HEK293 (cell line): ENCODE measurements at regions not wholly inside any gene's neighbourhood (a gene's known extent, or its start where the extent isn't known, plus 50 kb on each side); places are given as distances from the start of the nearest gene placed in this dataset.

ENCODE experiments used
- CTCF ChIA-PET: fragments of 350-600 bp; formaldehyde crosslinking; extraction: SDS; loops from one replicate; lab custom pipeline; 2021; ENCODE audit warnings: antibody characterized with exemption; lab: Yijun Ruan, JAX
- POLR2A ChIA-PET: fragments of 300-600 bp; formaldehyde crosslinking; extraction: SDS; loops from one replicate; lab custom pipeline; 2020; ENCODE audit warnings: antibody characterized with exemption, inconsistent platforms; lab: Yijun Ruan, JAX
- H3K27ac ChIP-seq: fragments of 200-500 bp; sonication (Bioruptor generic); 2 replicates; pipeline ENCODE4 v1.5.1; 2014; ENCODE audit warnings: low read depth, low read length, control low read depth, inconsistent platforms; ENCODE audit errors: extremely low read depth
- H3K36me3 ChIP-seq, 2 experiments: fragments of 200-500 bp in 1 of 2; sonication (Bioruptor generic) in 1 of 2; 1 replicate in 1 of 2; 2 replicates in 1 of 2; pipeline ENCODE4 v1.5.1; 2014 to 2017; ENCODE audit warnings: inconsistent platforms in 2 of 2, low read length in 2 of 2; ENCODE audit not compliant: control insufficient read depth in 2 of 2, insufficient read depth in 1 of 2
- H3K4me1 ChIP-seq: fragments of 200-500 bp; sonication (Bioruptor generic); 2 replicates; pipeline ENCODE4 v1.5.1; 2014; ENCODE audit warnings: mild to moderate bottlenecking, low read length, inconsistent platforms; ENCODE audit not compliant: control insufficient read depth, insufficient read depth
- H3K4me3 ChIP-seq: 2 replicates; pipeline ENCODE4 v1.5.1; 2011; ENCODE audit warnings: low read depth, mild to moderate bottlenecking, control low read depth, low read length, moderate library complexity
- H3K9me3 ChIP-seq: fragments of 200-500 bp; sonication (Bioruptor generic); 2 replicates; pipeline ENCODE4 v1.5.1; 2014; ENCODE audit warnings: low read depth, low read length, inconsistent platforms; ENCODE audit not compliant: control insufficient read depth, insufficient read depth
- GLIS1 ChIP-seq: fragments of 450-650 bp; formaldehyde crosslinking; IDR thresholded peaks from 2 replicates; pipeline ENCODE4 v1.5.1; 2016; ENCODE audit warnings: missing biosample characterization, missing genetic modification characterization
- HOXA7 ChIP-seq: sonication (generic); formaldehyde crosslinking; IDR thresholded peaks from 2 replicates; pipeline ENCODE4 v1.8.1; 2022; ENCODE audit warnings: missing genetic modification reagents, borderline replicate concordance
- KLF8 ChIP-seq: fragments of 450-650 bp; formaldehyde crosslinking; IDR thresholded peaks from 2 replicates; pipeline ENCODE4 v1.5.1; 2016; ENCODE audit warnings: missing biosample characterization, missing genetic modification characterization
- PRDM4 ChIP-seq: fragments of 450-650 bp; formaldehyde crosslinking; IDR thresholded peaks from 2 replicates; pipeline ENCODE4 v1.5.1; 2017; ENCODE audit warnings: missing biosample characterization, missing genetic modification characterization
- RBAK ChIP-seq: fragments of 450-650 bp; formaldehyde crosslinking; IDR thresholded peaks from 2 replicates; pipeline ENCODE4 v1.5.1; 2016; ENCODE audit warnings: missing biosample characterization, missing genetic modification characterization
- SP2 ChIP-seq: fragments of 450-650 bp; formaldehyde crosslinking; IDR thresholded peaks from 2 replicates; pipeline ENCODE4 v1.5.1; 2016; ENCODE audit warnings: missing biosample characterization, missing genetic modification characterization
- SP3 ChIP-seq: fragments of 450-650 bp; formaldehyde crosslinking; IDR thresholded peaks from 2 replicates; pipeline ENCODE4 v1.5.1; 2016; ENCODE audit warnings: missing biosample characterization, missing genetic modification characterization
- SP7 ChIP-seq: fragments of 450-650 bp; formaldehyde crosslinking; IDR thresholded peaks from 2 replicates; pipeline ENCODE4 v1.5.1; 2016; ENCODE audit warnings: missing biosample characterization, missing genetic modification characterization
- ZBTB11 ChIP-seq: fragments of 450-650 bp; formaldehyde crosslinking; conservative IDR thresholded peaks from 2 replicates; pipeline ENCODE4 v1.5.1; 2016; ENCODE audit warnings: low read depth, missing biosample characterization, missing genetic modification characterization
- ZBTB48 ChIP-seq: fragments of 450-650 bp; formaldehyde crosslinking; IDR thresholded peaks from 2 replicates; pipeline ENCODE4 v1.5.1; 2016; ENCODE audit warnings: missing biosample characterization, missing genetic modification characterization
- ZNF148 ChIP-seq: fragments of 450-650 bp; formaldehyde crosslinking; IDR thresholded peaks from 2 replicates; pipeline ENCODE4 v1.5.0; 2017; ENCODE audit warnings: missing biosample characterization, missing genetic modification characterization, borderline replicate concordance
- ZNF184 ChIP-seq: fragments of 450-650 bp; IDR thresholded peaks from 2 replicates; pipeline ENCODE4 v1.5.1; 2018; ENCODE audit warnings: missing biosample characterization, mild to moderate bottlenecking, missing genetic modification characterization
- ZNF2 ChIP-seq: fragments of 450-650 bp; formaldehyde crosslinking; IDR thresholded peaks from 2 replicates; pipeline ENCODE4 v1.5.1; 2016; ENCODE audit warnings: missing biosample characterization, missing genetic modification characterization
- ZNF26 ChIP-seq: fragments of 450-650 bp; formaldehyde crosslinking; IDR thresholded peaks from 2 replicates; pipeline ENCODE4 v1.5.1; 2016; ENCODE audit warnings: missing biosample characterization, missing genetic modification characterization
- ZNF274 ChIP-seq, 2 experiments: fragments of 200-500 bp in 1 of 2; fragments of 450-650 bp in 1 of 2; sonication (Bioruptor generic) in 1 of 2; formaldehyde crosslinking in 1 of 2; IDR thresholded peaks; 2 replicates each; pipeline versions ENCODE4 v1.5.1 to v1.6.1; 2014 to 2016; ENCODE audit warnings: borderline replicate concordance in 1 of 2, inconsistent platforms in 1 of 2, low read length in 1 of 2, missing biosample characterization in 1 of 2, missing genetic modification characterization in 1 of 2
- ZNF341 ChIP-seq: fragments of 450-650 bp; formaldehyde crosslinking; IDR thresholded peaks from 2 replicates; pipeline ENCODE4; 2016; ENCODE audit warnings: low read depth, missing biosample characterization, missing genetic modification characterization
- ZNF350 ChIP-seq: fragments of 450-650 bp; formaldehyde crosslinking; IDR thresholded peaks from 2 replicates; pipeline ENCODE4 v1.5.0; 2017; ENCODE audit warnings: missing biosample characterization, mild to moderate bottlenecking, missing genetic modification characterization
- ZNF354C ChIP-seq: fragments of 450-650 bp; formaldehyde crosslinking; IDR thresholded peaks from 2 replicates; pipeline ENCODE4 v1.5.1; 2016; ENCODE audit warnings: missing biosample characterization, missing genetic modification characterization, low read depth, borderline replicate concordance
- ZNF37A ChIP-seq: fragments of 450-650 bp; IDR thresholded peaks from 2 replicates; pipeline ENCODE4 v1.5.1; 2018; ENCODE audit warnings: missing biosample characterization, missing genetic modification characterization
- ZNF48 ChIP-seq: fragments of 450-650 bp; formaldehyde crosslinking; IDR thresholded peaks from 2 replicates; pipeline ENCODE4 v1.5.1; 2016; ENCODE audit warnings: missing biosample characterization, missing genetic modification characterization
- ZNF555 ChIP-seq: fragments of 450-650 bp; formaldehyde crosslinking; conservative IDR thresholded peaks from 2 replicates; pipeline ENCODE4 v1.5.1; 2017; ENCODE audit warnings: missing biosample characterization, mild to moderate bottlenecking, missing genetic modification characterization, inconsistent platforms
- ZNF560 ChIP-seq: fragments of 450-650 bp; formaldehyde crosslinking; IDR thresholded peaks from 2 replicates; pipeline ENCODE4 v1.5.1; 2017; ENCODE audit warnings: missing biosample characterization, missing genetic modification characterization, borderline replicate concordance
- ZNF571 ChIP-seq: fragments of 450-650 bp; formaldehyde crosslinking; IDR thresholded peaks from 2 replicates; pipeline ENCODE4 v1.5.0; 2017; ENCODE audit warnings: missing biosample characterization, missing genetic modification characterization
- ZNF596 ChIP-seq: fragments of 450-650 bp; IDR thresholded peaks from 2 replicates; pipeline ENCODE4 v1.5.0; 2018; ENCODE audit warnings: missing biosample characterization, mild to moderate bottlenecking, missing genetic modification characterization, moderate library complexity
- ZNF76 ChIP-seq: fragments of 450-650 bp; formaldehyde crosslinking; IDR thresholded peaks from 2 replicates; pipeline ENCODE4; 2016; ENCODE audit warnings: low read depth, missing biosample characterization, missing genetic modification characterization, borderline replicate concordance
- ZNF830 ChIP-seq: fragments of 450-650 bp; IDR thresholded peaks from 2 replicates; pipeline ENCODE4 v1.5.0; 2018; ENCODE audit warnings: missing biosample characterization, missing genetic modification characterization, low read depth, mild to moderate bottlenecking, moderate library complexity
- ZSCAN23 ChIP-seq: fragments of 450-650 bp; formaldehyde crosslinking; IDR thresholded peaks from 2 replicates; pipeline ENCODE4 v1.5.1; 2016; ENCODE audit warnings: missing biosample characterization, missing genetic modification characterization

GRCh38 chr1:218783916-218784315, 389.8 kb upstream of the LYPLAL1 start (continued):
- TF ChIP-seq ZNF76 (tag by site-specific recombination) (no peak), ZNF571 (tag by site-specific recombination) (no peak)

GRCh38 chr1:218785928-218786327, 387.8 kb upstream of the LYPLAL1 start:
- no peaks in the 10 kb centered on the region for H3K36me3 ChIP-seq
- no peak for TF ChIP-seq ZNF2
- no peak for TF ChIP-seq ZNF830
- no peak for TF ChIP-seq ZBTB11
- TF ChIP-seq ZNF274 (IDR thresholded peaks at IDR 0.05; ENCODE audit: low read length), result no peak
- TF ChIP-seq ZNF274 (tag by site-specific recombination; IDR thresholded peaks at IDR 0.05; ENCODE audit: borderline replicate concordance), result no peak
- no peak for TF ChIP-seq ZNF148
- no peak for TF ChIP-seq ZNF354C
- no peak for TF ChIP-seq RBAK
- no peak for TF ChIP-seq ZNF596 (tag by site-specific recombination)
- TF ChIP-seq GLIS1 (tag by site-specific recombination), result no peak
- TF ChIP-seq ZNF560 (tag by site-specific recombination), result no peak
- no peak for TF ChIP-seq KLF8 (tag by site-specific recombination)
- no peak for TF ChIP-seq ZBTB48 (tag by site-specific recombination)
- TF ChIP-seq, all 188 proteins: peak for 0
- POLR2A ChIA-PET, result no interaction called here
- H3K4me1 ChIP-seq, result no peaks in the 10 kb centered on the region
- H3K27ac ChIP-seq, result no peak overlapping the region
- H3K4me3 ChIP-seq, result no peak overlapping the region
- H3K9me3 ChIP-seq, result no peaks in the 10 kb centered on the region
- CTCF ChIA-PET, result no interaction called here

- Histone ChIP-seq H3K4me3 (no peak overlapping the region), H3K4me1 (no peaks in the 10 kb centered on the region), H3K9me3 (no peaks in the 10 kb centered on the region), H3K27ac (no peak overlapping the region), H3K36me3 (no peaks in the 10 kb centered on the region)
- POLR2A ChIA-PET, result no interaction called here
- TF ChIP-seq ZSCAN23, result no peak
- TF ChIP-seq SP3, result no peak
- TF ChIP-seq HOXA7 (CRISPR knock-in tag), result no peak
- TF ChIP-seq ZNF555 (tag by site-specific recombination), result no peak
- no peak for TF ChIP-seq ZNF341
- TF ChIP-seq ZNF350 (tag by site-specific recombination), result no peak
- TF ChIP-seq ZNF26, result no peak
- no peak for TF ChIP-seq ZNF48 (tag by site-specific recombination)
- no peak for TF ChIP-seq SP7 (tag by site-specific recombination)
- TF ChIP-seq ZNF37A (tag by site-specific recombination), result no peak
- TF ChIP-seq SP2, result no peak
- TF ChIP-seq PRDM4 (tag by site-specific recombination), result no peak
- TF ChIP-seq ZNF184 (tag by site-specific recombination), result no peak
- CTCF ChIA-PET, result no interaction called here
These were observed 385.9 kb upstream of the LYPLAL1 start for GRCh38 chr1:218787826-218788225.
